Keratinocyte (primary cell): ENCODE measurements at regions not wholly inside any gene's neighbourhood (a gene's known extent, or its start where the extent isn't known, plus 50 kb on each side); places are given as distances from the start of the nearest gene placed in this dataset.

ENCODE experiments used
- DNase-seq: peaks from one replicate; pipeline ENCODE4 v3.0.0-alpha.2; 2011; ENCODE audit warnings: low read depth, missing footprints, low spot score
- FAIRE-seq: peaks from 2 replicates; lab custom pipeline; 2011; peaks lifted over from hg19 to GRCh38; lab: Jason Lieb, UNC
- H2AFZ ChIP-seq: 2 replicates; pipeline ENCODE4 v1.6.0; 2012; ENCODE audit warnings: low read length, control low read depth, inconsistent platforms; ENCODE audit not compliant: control insufficient read depth
- H3K27ac ChIP-seq: 2 replicates; pipeline ENCODE4 v1.5.1; 2011; ENCODE audit warnings: low read length; ENCODE audit not compliant: control insufficient read depth, insufficient read depth
- H3K27me3 ChIP-seq: 3 replicates; pipeline ENCODE4 v1.6.0; 2011; ENCODE audit warnings: low read length; ENCODE audit not compliant: control insufficient read depth, insufficient read depth; ENCODE audit errors: extremely low read depth
- H3K36me3 ChIP-seq, 2 experiments: 2 replicates in 1 of 2; 3 replicates in 1 of 2; pipeline ENCODE4 v1.5.1; 2011; ENCODE audit warnings: low read length in 2 of 2, mild to moderate bottlenecking in 1 of 2; ENCODE audit not compliant: control insufficient read depth in 2 of 2, insufficient read depth in 2 of 2; ENCODE audit errors: extremely low read depth in 1 of 2
- H3K4me1 ChIP-seq: 3 replicates; pipeline ENCODE4 v1.5.1; 2011; ENCODE audit warnings: low read length; ENCODE audit not compliant: control insufficient read depth, insufficient read depth; ENCODE audit errors: extremely low read depth
- H3K4me2 ChIP-seq: 3 replicates; pipeline ENCODE4 v1.6.0; 2011; ENCODE audit warnings: low read depth, low read length; ENCODE audit not compliant: control insufficient read depth, insufficient read depth; ENCODE audit errors: extremely low read depth
- H3K4me3 ChIP-seq, 3 experiments: fragments of 200-600 bp in 1 of 3; sonication (generic) in 1 of 3; 2 replicates in 2 of 3; 3 replicates in 1 of 3; pipeline ENCODE4 v1.5.1; 2011 to 2016; ENCODE audit warnings: low read length in 3 of 3, mild to moderate bottlenecking in 3 of 3, control low read depth in 2 of 3, inconsistent platforms in 1 of 3, low read depth in 1 of 3, mixed read lengths in 1 of 3, mixed run types in 1 of 3, moderate library complexity in 1 of 3; ENCODE audit not compliant: control insufficient read depth in 2 of 3, insufficient read depth in 2 of 3; ENCODE audit errors: extremely low read depth in 1 of 3
- H3K79me2 ChIP-seq: 2 replicates; pipeline ENCODE4 v1.6.0; 2012; ENCODE audit warnings: low read length; ENCODE audit not compliant: control insufficient read depth, insufficient read depth
- H3K9ac ChIP-seq: 3 replicates; pipeline ENCODE4 v1.6.0; 2011; ENCODE audit warnings: low read length; ENCODE audit not compliant: control insufficient read depth, insufficient read depth; ENCODE audit errors: extremely low read depth
- H3K9me1 ChIP-seq: 3 replicates; pipeline ENCODE4 v1.6.0; 2011; ENCODE audit warnings: low read length; ENCODE audit not compliant: control insufficient read depth, insufficient read depth; ENCODE audit errors: extremely low read depth
- H3K9me3 ChIP-seq: 2 replicates; pipeline ENCODE4 v1.5.1; 2012; ENCODE audit warnings: low read depth, low read length; ENCODE audit not compliant: control insufficient read depth
- H4K20me1 ChIP-seq: 3 replicates; pipeline ENCODE4 v1.6.0; 2011; ENCODE audit warnings: low read length; ENCODE audit not compliant: control insufficient read depth, insufficient read depth; ENCODE audit errors: extremely low read depth
- CTCF ChIP-seq, 3 experiments: IDR thresholded peaks in 1 of 3; conservative IDR thresholded peaks in 1 of 3; optimal IDR thresholded peaks in 1 of 3; 2 replicates in 2 of 3; 3 replicates in 1 of 3; pipeline versions ENCODE3 to v1.5.1; 2011; ENCODE audit warnings: low read length in 3 of 3, mild to moderate bottlenecking in 3 of 3, moderate library complexity in 2 of 3, control low read depth in 1 of 3, inconsistent platforms in 1 of 3; ENCODE audit not compliant: insufficient read depth in 2 of 3; ENCODE audit errors: extremely low read depth in 1 of 3
- EZH2 ChIP-seq: IDR thresholded peaks from one replicate; pipeline ENCODE4 v1.6.1; 2012; ENCODE audit warnings: inconsistent platforms, mild to moderate bottlenecking, low read length, moderate library complexity
- dilution Hi-C: fragments of 300-500 bp; cut with MboI; formaldehyde crosslinking; loops from one replicate; pipeline ENCODE4 v1.7.0; 2020; ENCODE audit warnings: low sequenced_read_pairs; ENCODE audit not compliant: extremely low pct_ligation_motif_present

- Histone ChIP-seq H3K79me2 (no peaks in the 10 kb centered on the region), H3K9me1 (no peaks in the 10 kb centered on the region), H3K27ac (no peak overlapping the region), H3K9me3 (no peaks in the 10 kb centered on the region), H3K9ac (no peak overlapping the region), H3K4me3 (no peak overlapping the region), H4K20me1 (no peaks in the 10 kb centered on the region), H3K36me3 (no peaks in the 10 kb centered on the region), H3K27me3 (no peaks in the 10 kb centered on the region), H3K4me1 (no peaks in the 10 kb centered on the region), H2AFZ (no peak overlapping the region), H3K4me2 (no peak overlapping the region)
- dilution Hi-C loops: no loop called here
- TF ChIP-seq EZH2 (no peak), CTCF (optimal IDR thresholded peaks at IDR 0.05 in 1 of 3, IDR thresholded peaks at IDR 0.05 in 1 of 3, conservative IDR thresholded peaks at IDR 0.05 in 1 of 3; ENCODE audit: extremely low read depth in 1 of 3, insufficient read depth in 2 of 3, low read length in 3 of 3) (no peak)
- DNase-seq: no peak
- no peak for FAIRE-seq
Observed at GRCh38 chr1:98184856-98185255, 264.0 kb upstream of the DPYD start.

- Histone ChIP-seq H3K9me3 (no peaks in the 10 kb centered on the region), H2AFZ (no peak overlapping the region), H3K9me1 (no peaks in the 10 kb centered on the region), H3K36me3 (no peaks in the 10 kb centered on the region), H3K27me3 (no peaks in the 10 kb centered on the region), H3K9ac (no peak overlapping the region), H3K4me2 (no peak overlapping the region), H4K20me1 (no peaks in the 10 kb centered on the region), H3K4me1 (no peaks in the 10 kb centered on the region), H3K27ac (no peak overlapping the region), H3K79me2 (no peaks in the 10 kb centered on the region), H3K4me3 (no peak overlapping the region)
- TF ChIP-seq CTCF (optimal IDR thresholded peaks at IDR 0.05 in 1 of 3, IDR thresholded peaks at IDR 0.05 in 1 of 3, conservative IDR thresholded peaks at IDR 0.05 in 1 of 3; ENCODE audit: extremely low read depth in 1 of 3, insufficient read depth in 2 of 3, low read length in 3 of 3) (no peak), EZH2 (no peak)
- dilution Hi-C loops: no loop called here
- DNase-seq: no peak
- no peak for FAIRE-seq
Observed at GRCh38 chr1:98181036-98181764, 260.4 kb upstream of the DPYD start.
